ENCODE measurements at regions not wholly inside any gene's neighbourhood (a gene's known extent, or its start where the extent isn't known, plus 50 kb on each side); places are given as distances from the start of the nearest gene placed in this dataset.

GRCh38 chr5:145396888-145397287 is 438.3 kb downstream of the PRELID2 start:
- H3K27me3 ChIP-seq (ENCODE audit: control insufficient read depth in 1 of 2, insufficient read depth in 2 of 2, low read length in 2 of 2) = no peaks in the 10 kb centered on the region
- H4K20me1 ChIP-seq (ENCODE audit: insufficient read depth, low read length) = no peaks in the 10 kb centered on the region
- intact Hi-C loops (cut with micrococcal nuclease; ENCODE audit: unreplicated experiment) = no loop called here
- ATAC-seq (no peak), DNase-seq (ENCODE audit: low spot score) (no peak), FAIRE-seq (no peak)
- 0% methylated on average over 1 of the region's 1 CpG for WGBS (ENCODE audit: low lambda C conversion rate)
- H3K79me2 ChIP-seq (ENCODE audit: insufficient read depth, low read length) = no peaks in the 10 kb centered on the region
- no peak overlapping the region for H3K4me3 ChIP-seq (replicated peaks in 1 of 3; ENCODE audit: insufficient read depth in 1 of 3, low read depth in 2 of 3, low read length in 3 of 3)
- H3K27ac ChIP-seq (ENCODE audit: extremely low read length, insufficient read depth, low read length) = no peak overlapping the region
- no peak overlapping the region for H3K4me2 ChIP-seq (ENCODE audit: low read depth, low read length)
- H3K9me3 ChIP-seq (ENCODE audit: low read length) = no peaks in the 10 kb centered on the region
- in situ Hi-C loops (cut with HindIII; ENCODE audit: extremely low pct_ligation_motif_present, low pct_unique_long_range_greater_than_20kb) = no loop called here
- no TSS peak for BruUV-seq (replicated peaks)
- H3K4me1 ChIP-seq (ENCODE audit: insufficient read depth, low read length) = no peaks in the 10 kb centered on the region
- CTCF ChIA-PET (ENCODE audit: low intra/inter-chr PET ratio, low total read pairs) = no interaction called here
- H3K9ac ChIP-seq (ENCODE audit: insufficient read depth, low read depth, low read length) = no peak overlapping the region
- POLR2A ChIA-PET = no interaction called here
- H2AFZ ChIP-seq (ENCODE audit: low read length) = no peak overlapping the region
- no peaks in the 10 kb centered on the region for H3K36me3 ChIP-seq (replicated peaks in 1 of 2; ENCODE audit: control insufficient read depth in 1 of 2, insufficient read depth in 2 of 2, low read length in 2 of 2)
- TF ChIP-seq, protein P1, sequence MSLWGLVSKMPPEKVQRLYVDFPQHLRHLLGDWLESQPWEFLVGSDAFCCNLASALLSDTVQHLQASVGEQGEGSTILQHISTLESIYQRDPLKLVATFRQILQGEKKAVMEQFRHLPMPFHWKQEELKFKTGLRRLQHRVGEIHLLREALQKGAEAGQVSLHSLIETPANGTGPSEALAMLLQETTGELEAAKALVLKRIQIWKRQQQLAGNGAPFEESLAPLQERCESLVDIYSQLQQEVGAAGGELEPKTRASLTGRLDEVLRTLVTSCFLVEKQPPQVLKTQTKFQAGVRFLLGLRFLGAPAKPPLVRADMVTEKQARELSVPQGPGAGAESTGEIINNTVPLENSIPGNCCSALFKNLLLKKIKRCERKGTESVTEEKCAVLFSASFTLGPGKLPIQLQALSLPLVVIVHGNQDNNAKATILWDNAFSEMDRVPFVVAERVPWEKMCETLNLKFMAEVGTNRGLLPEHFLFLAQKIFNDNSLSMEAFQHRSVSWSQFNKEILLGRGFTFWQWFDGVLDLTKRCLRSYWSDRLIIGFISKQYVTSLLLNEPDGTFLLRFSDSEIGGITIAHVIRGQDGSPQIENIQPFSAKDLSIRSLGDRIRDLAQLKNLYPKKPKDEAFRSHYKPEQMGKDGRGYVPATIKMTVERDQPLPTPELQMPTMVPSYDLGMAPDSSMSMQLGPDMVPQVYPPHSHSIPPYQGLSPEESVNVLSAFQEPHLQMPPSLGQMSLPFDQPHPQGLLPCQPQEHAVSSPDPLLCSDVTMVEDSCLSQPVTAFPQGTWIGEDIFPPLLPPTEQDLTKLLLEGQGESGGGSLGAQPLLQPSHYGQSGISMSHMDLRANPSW (CRISPR knock-in tag; IDR thresholded peaks at IDR 0.05; ENCODE audit: borderline replicate concordance) = no peak
- TF ChIP-seq PRDM4 (CRISPR knock-in tag; IDR thresholded peaks at IDR 0.05; ENCODE audit: borderline replicate concordance) (no peak), SMAD3 (CRISPR knock-in tag; IDR thresholded peaks at IDR 0.05) (no peak), NAIF1 (CRISPR knock-in tag; IDR thresholded peaks at IDR 0.05; ENCODE audit: borderline replicate concordance) (no peak), MLXIP (CRISPR knock-in tag; IDR thresholded peaks at IDR 0.05; ENCODE audit: borderline replicate concordance) (no peak), ZNF264 (CRISPR knock-in tag; IDR thresholded peaks at IDR 0.05) (no peak), SRF (IDR thresholded peaks at IDR 0.05; ENCODE audit: low read depth, low read length) (no peak), PHF8 (CRISPR knock-in tag; IDR thresholded peaks at IDR 0.05) (no peak), ZNF10 (CRISPR knock-in tag; IDR thresholded peaks at IDR 0.05; ENCODE audit: borderline replicate concordance, low read depth) (no peak), BHLHE40 (IDR thresholded peaks at IDR 0.05; ENCODE audit: low read length) (no peak), FUBP1 (CRISPR knock-in tag; IDR thresholded peaks at IDR 0.05; ENCODE audit: borderline replicate concordance) (no peak)
- TF ChIP-seq, protein P2, sequence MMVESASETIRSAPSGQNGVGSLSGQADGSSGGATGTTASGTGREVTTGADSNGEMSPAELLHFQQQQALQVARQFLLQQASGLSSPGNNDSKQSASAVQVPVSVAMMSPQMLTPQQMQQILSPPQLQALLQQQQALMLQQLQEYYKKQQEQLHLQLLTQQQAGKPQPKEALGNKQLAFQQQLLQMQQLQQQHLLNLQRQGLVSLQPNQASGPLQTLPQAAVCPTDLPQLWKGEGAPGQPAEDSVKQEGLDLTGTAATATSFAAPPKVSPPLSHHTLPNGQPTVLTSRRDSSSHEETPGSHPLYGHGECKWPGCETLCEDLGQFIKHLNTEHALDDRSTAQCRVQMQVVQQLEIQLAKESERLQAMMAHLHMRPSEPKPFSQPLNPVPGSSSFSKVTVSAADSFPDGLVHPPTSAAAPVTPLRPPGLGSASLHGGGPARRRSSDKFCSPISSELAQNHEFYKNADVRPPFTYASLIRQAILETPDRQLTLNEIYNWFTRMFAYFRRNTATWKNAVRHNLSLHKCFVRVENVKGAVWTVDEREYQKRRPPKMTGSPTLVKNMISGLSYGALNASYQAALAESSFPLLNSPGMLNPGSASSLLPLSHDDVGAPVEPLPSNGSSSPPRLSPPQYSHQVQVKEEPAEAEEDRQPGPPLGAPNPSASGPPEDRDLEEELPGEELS (CRISPR knock-in tag; IDR thresholded peaks at IDR 0.05) = no peak

Data from HepG2 (cell line).